ENCODE measurements at regions not wholly inside any gene's neighbourhood (a gene's known extent, or its start where the extent isn't known, plus 50 kb on each side); places are given as distances from the start of the nearest gene placed in this dataset.

- no peak for DNase-seq (ENCODE audit: low read depth in 2 of 2)
These were observed 170.9 kb downstream of the PALM2AKAP2 start for GRCh38 chr9:109950710-109951443.

GRCh38 chr9:109953300-109953699 is 173.3 kb downstream of the PALM2AKAP2 start:
- no peak for DNase-seq (ENCODE audit: low read depth in 2 of 2)

- no peak for DNase-seq (ENCODE audit: low read depth in 2 of 2)
These were observed 174.0 kb downstream of the PALM2AKAP2 start for GRCh38 chr9:109953813-109954497.

GRCh38 chr9:109956717-109957440 is 176.9 kb downstream of the PALM2AKAP2 start:
- DNase-seq (ENCODE audit: low read depth in 2 of 2): no peak

- no peak for DNase-seq (ENCODE audit: low read depth in 2 of 2)
These were observed 179.7 kb downstream of the PALM2AKAP2 start for GRCh38 chr9:109959679-109960078.

GRCh38 chr9:109961626-109962025 is 181.6 kb downstream of the PALM2AKAP2 start:
- DNase-seq (ENCODE audit: low read depth in 2 of 2): no peak

- DNase-seq (ENCODE audit: low read depth in 2 of 2): no peak
These were observed 182.2 kb downstream of the PALM2AKAP2 start for GRCh38 chr9:109962215-109962614.

- DNase-seq (ENCODE audit: low read depth in 2 of 2): no peak
These were observed 183.1 kb downstream of the PALM2AKAP2 start for GRCh38 chr9:109963079-109963478.

GRCh38 chr9:109966643-109967368 is 186.8 kb downstream of the PALM2AKAP2 start:
- no peak for DNase-seq (ENCODE audit: low read depth in 2 of 2)

GRCh38 chr9:109967651-109968642 is 187.9 kb downstream of the PALM2AKAP2 start:
- DNase-seq (ENCODE audit: low read depth in 2 of 2): no peak

- no peak for DNase-seq (ENCODE audit: low read depth in 2 of 2)
These were observed 189.0 kb downstream of the PALM2AKAP2 start for GRCh38 chr9:109969011-109969410.

GRCh38 chr9:109969573-109970237 is 189.7 kb downstream of the PALM2AKAP2 start:
- DNase-seq (ENCODE audit: low read depth in 2 of 2): no peak

GRCh38 chr9:109971226-109971625 is 191.2 kb downstream of the PALM2AKAP2 start:
- DNase-seq (ENCODE audit: low read depth in 2 of 2): no peak

GRCh38 chr9:109972026-109972882 is 192.3 kb downstream of the PALM2AKAP2 start:
- no peak for DNase-seq (ENCODE audit: low read depth in 2 of 2)

- no peak for DNase-seq (ENCODE audit: low read depth in 2 of 2)
These were observed 193.3 kb downstream of the PALM2AKAP2 start for GRCh38 chr9:109973336-109973735.

- DNase-seq (ENCODE audit: low read depth in 2 of 2): no peak
These were observed 194.3 kb downstream of the PALM2AKAP2 start for GRCh38 chr9:109974143-109974917.

- DNase-seq (ENCODE audit: low read depth in 2 of 2): no peak
These were observed 194.9 kb downstream of the PALM2AKAP2 start for GRCh38 chr9:109974918-109975276.

- no peak for DNase-seq (ENCODE audit: low read depth in 2 of 2)
These were observed 195.7 kb downstream of the PALM2AKAP2 start for GRCh38 chr9:109975574-109976295.

Data from stimulated activated CD8-positive, alpha-beta memory T cell treated with anti-CD3 and anti-CD28 coated beads, Interleukin-7, amount 100 ng/mL, for 4 hours (primary cell).